ENCODE measurements at regions not wholly inside any gene's neighbourhood (a gene's known extent, or its start where the extent isn't known, plus 50 kb on each side); places are given as distances from the start of the nearest gene placed in this dataset.

DNA sequence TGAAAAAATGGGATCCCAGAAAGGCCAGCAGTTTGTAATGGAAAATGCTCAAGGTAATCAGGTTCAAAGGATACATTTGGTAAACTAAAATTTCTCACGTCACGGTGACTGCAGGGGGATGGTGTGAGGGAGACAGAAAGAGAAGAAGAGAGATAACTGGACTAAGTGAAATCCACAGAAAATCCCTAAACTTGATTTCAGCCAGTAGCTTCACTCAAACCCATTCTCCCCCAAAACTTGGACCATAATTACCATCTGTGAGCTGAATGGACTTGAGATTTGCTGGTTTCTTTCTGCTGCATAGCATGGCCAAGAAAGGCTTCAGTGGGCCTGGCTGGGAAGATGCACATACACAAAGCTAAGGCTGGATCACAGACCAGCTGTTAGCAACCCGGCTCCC lies 155.4 kb upstream of the LMO4 start:
- H3K27me3 Mint-ChIP-seq (ENCODE audit: low read depth) = no peaks in the 10 kb centered on the region; the same call in 1 of the 2 replicates
- no peaks in the 10 kb centered on the region for H3K27me3 ChIP-seq (ENCODE audit: insufficient read depth, low read length)

More for the DNA sequence above, 155.4 kb upstream of the LMO4 start:
- no peak overlapping the region for H3K4ac ChIP-seq (ENCODE audit: low read depth, low read length)
- no peak overlapping the region for H2AK5ac ChIP-seq (ENCODE audit: insufficient read length, low read length)
- no peak overlapping the region for H3K14ac ChIP-seq (ENCODE audit: insufficient read depth, low read length)
- H3K79me1 ChIP-seq (ENCODE audit: insufficient read depth, low read depth, low read length, poor library complexity, severe bottlenecking) = no peaks in the 10 kb centered on the region
- TF ChIP-seq, protein P1, sequence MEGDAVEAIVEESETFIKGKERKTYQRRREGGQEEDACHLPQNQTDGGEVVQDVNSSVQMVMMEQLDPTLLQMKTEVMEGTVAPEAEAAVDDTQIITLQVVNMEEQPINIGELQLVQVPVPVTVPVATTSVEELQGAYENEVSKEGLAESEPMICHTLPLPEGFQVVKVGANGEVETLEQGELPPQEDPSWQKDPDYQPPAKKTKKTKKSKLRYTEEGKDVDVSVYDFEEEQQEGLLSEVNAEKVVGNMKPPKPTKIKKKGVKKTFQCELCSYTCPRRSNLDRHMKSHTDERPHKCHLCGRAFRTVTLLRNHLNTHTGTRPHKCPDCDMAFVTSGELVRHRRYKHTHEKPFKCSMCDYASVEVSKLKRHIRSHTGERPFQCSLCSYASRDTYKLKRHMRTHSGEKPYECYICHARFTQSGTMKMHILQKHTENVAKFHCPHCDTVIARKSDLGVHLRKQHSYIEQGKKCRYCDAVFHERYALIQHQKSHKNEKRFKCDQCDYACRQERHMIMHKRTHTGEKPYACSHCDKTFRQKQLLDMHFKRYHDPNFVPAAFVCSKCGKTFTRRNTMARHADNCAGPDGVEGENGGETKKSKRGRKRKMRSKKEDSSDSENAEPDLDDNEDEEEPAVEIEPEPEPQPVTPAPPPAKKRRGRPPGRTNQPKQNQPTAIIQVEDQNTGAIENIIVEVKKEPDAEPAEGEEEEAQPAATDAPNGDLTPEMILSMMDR (conservative IDR thresholded peaks at IDR 0.05) = no peak
- no peak overlapping the region for H3K56ac ChIP-seq (ENCODE audit: insufficient read length, low read depth, low read length)
- H2BK12ac ChIP-seq (ENCODE audit: insufficient read length, low read depth, low read length) = no peak overlapping the region
- no peak overlapping the region for H2BK5ac ChIP-seq (ENCODE audit: insufficient read length, low read length)
- H3K4me1 Mint-ChIP-seq = peaks cover 2 to 4% of the 10 kb centered on the region in 2 experiments; a peak in 1 of 4 replicates
- H2BK20ac ChIP-seq (ENCODE audit: low read depth, low read length, poor library complexity, severe bottlenecking) = no peak overlapping the region
- H3K9ac ChIP-seq (ENCODE audit: extremely low read depth, insufficient read length, low read length) = no peak overlapping the region
- no peaks in the 10 kb centered on the region for H3K23me2 ChIP-seq (ENCODE audit: insufficient read length, low read depth, low read length, poor library complexity, severe bottlenecking)
- H2BK15ac ChIP-seq (ENCODE audit: low read depth, low read length) = no peak overlapping the region
- no peak overlapping the region for H2AFZ ChIP-seq (ENCODE audit: low read length)
- no peak overlapping the region for H4K91ac ChIP-seq (ENCODE audit: insufficient read length, low read depth, low read length)
- no peak overlapping the region for H3K18ac ChIP-seq (ENCODE audit: insufficient read length, low read depth, low read length)
- no peak for DNase-seq
- no peak overlapping the region for H3K4me3 Mint-ChIP-seq
- H3K4me1 ChIP-seq (ENCODE audit: insufficient read depth, low read length) = no peaks in the 10 kb centered on the region
- no peak overlapping the region for H3K23ac ChIP-seq (ENCODE audit: insufficient read length, low read depth, low read length)
- H4K20me1 ChIP-seq (ENCODE audit: control insufficient read depth, insufficient read depth, insufficient read length) = no peaks in the 10 kb centered on the region
- H3K9me3 Mint-ChIP-seq = no peaks in the 10 kb centered on the region
- H3T11ph ChIP-seq (ENCODE audit: low read length) = no peak overlapping the region
- WGBS (ENCODE audit: extremely low coverage, insufficient read length, low lambda C conversion rate) = no CpG with 5 or more reads among the region's 3 CpGs
- H2BK120ac ChIP-seq (ENCODE audit: low read depth, low read length, poor library complexity, severe bottlenecking) = no peak overlapping the region
- H3K36me3 Mint-ChIP-seq (ENCODE audit: insufficient read depth in 1 of 3, low read depth in 3 of 3) = no peaks in the 10 kb centered on the region
- H4K8ac ChIP-seq (replicated peaks; ENCODE audit: insufficient read length, low read depth, low read length) = no peak overlapping the region
- H3K9me3 ChIP-seq (ENCODE audit: control insufficient read depth, low read depth, low read length) = no peaks in the 10 kb centered on the region
- H3K27ac ChIP-seq (ENCODE audit: insufficient read length, low read depth, low read length) = no peak overlapping the region
- H3K79me2 ChIP-seq (ENCODE audit: insufficient read depth, low read length) = no peaks in the 10 kb centered on the region
- no peak overlapping the region for H3K27ac Mint-ChIP-seq
- H3K4me2 ChIP-seq (ENCODE audit: insufficient read depth, insufficient read length, low read length) = no peak overlapping the region
- H4K5ac ChIP-seq (ENCODE audit: insufficient read length, low read depth, low read length) = no peak overlapping the region
